ENCODE measurements at regions not wholly inside any gene's neighbourhood (a gene's known extent, or its start where the extent isn't known, plus 50 kb on each side); places are given as distances from the start of the nearest gene placed in this dataset.

DNA sequence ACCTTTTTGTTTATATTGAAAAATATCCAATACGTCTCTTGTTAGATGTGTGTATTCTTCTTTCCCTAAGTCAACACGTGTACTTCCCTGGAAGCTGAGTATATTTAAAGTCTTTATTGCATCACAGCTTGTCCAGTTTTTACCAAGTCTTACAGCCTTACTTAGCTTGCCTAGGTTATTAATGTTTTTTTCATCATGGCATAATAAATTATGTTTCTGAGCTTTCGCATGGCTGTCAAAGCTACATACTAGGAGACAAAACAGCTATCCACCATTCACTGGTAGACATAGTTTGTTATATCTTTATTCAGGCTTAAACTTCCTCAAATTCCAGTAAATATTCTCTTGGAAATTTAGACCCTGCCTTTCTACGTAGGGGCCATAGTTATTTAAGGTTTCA lies 224.2 kb downstream of the BCHE start:
- TF ChIP-seq, protein P1, sequence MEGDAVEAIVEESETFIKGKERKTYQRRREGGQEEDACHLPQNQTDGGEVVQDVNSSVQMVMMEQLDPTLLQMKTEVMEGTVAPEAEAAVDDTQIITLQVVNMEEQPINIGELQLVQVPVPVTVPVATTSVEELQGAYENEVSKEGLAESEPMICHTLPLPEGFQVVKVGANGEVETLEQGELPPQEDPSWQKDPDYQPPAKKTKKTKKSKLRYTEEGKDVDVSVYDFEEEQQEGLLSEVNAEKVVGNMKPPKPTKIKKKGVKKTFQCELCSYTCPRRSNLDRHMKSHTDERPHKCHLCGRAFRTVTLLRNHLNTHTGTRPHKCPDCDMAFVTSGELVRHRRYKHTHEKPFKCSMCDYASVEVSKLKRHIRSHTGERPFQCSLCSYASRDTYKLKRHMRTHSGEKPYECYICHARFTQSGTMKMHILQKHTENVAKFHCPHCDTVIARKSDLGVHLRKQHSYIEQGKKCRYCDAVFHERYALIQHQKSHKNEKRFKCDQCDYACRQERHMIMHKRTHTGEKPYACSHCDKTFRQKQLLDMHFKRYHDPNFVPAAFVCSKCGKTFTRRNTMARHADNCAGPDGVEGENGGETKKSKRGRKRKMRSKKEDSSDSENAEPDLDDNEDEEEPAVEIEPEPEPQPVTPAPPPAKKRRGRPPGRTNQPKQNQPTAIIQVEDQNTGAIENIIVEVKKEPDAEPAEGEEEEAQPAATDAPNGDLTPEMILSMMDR (IDR thresholded peaks at IDR 0.05; ENCODE audit: low read depth, low read length), result no peak
- TF ChIP-seq POLR2A (IDR thresholded peaks at IDR 0.05; ENCODE audit: extremely low read depth, insufficient read length), result no peak
